ENCODE measurements at regions not wholly inside any gene's neighbourhood (a gene's known extent, or its start where the extent isn't known, plus 50 kb on each side); places are given as distances from the start of the nearest gene placed in this dataset.

DNA sequence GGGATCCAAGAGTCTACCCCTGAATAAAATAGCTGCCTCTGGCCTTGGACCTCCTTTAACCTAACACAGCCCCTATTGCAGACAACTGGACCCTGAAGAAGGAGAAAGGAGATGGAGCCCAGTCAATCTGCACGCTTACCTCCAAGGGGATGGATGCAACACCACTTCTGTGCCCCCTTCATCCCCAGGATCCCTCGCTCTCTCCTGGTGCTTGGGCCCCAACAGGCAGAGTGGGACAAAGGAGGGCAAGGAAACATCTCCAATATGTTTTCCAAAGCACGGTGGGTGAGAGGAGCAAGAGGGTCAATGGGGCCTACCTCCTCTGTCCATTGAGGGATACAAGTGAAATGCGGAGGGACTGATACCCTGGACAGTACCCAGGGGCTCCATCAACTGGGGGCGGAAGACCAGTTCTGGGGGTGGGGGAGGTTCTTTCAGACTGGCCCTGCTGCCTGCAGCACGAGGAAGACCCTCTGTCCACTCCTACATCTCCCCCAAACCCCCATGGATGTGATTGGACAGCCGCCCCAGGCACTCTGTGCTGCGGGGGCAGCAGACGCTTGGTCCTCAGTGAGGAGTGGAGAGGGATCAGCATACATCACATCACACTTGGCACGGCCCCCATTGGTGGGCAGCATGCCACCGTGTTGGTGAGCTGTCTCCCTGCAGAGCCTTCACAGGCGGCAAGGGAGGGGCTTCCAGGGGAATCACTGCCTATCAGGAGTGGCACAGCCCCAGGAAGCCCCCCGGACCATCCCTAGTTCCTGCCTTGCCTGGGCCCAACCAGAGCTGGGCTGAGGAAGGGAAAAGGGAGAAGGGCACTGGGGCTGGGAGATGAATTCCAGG is 70.6 kb downstream of the MRPL14 start:
- H3K27me3 ChIP-seq: no peaks in the 10 kb centered on the region
- H3K9me3 ChIP-seq: no peaks in the 10 kb centered on the region
- H3K27ac ChIP-seq: peak overlapping the region in 1 of 4 donors; percentile 81
- peaks cover 24 to 47% of the 10 kb centered on the region in 2 donors for H3K4me1 ChIP-seq
- intact Hi-C loops (cut with DNase I; ENCODE audit: low total_unique reads) (no loop called here), in situ Hi-C loops (cut with MboI; ENCODE audit: low sequenced_read_pairs in 4 of 4) (no loop called here)
- no peak overlapping the region for H3K4me3 ChIP-seq
- no peaks in the 10 kb centered on the region for H3K36me3 ChIP-seq
- TF ChIP-seq POLR2A (IDR thresholded peaks at IDR 0.05): no peak
- TF ChIP-seq, protein P1, sequence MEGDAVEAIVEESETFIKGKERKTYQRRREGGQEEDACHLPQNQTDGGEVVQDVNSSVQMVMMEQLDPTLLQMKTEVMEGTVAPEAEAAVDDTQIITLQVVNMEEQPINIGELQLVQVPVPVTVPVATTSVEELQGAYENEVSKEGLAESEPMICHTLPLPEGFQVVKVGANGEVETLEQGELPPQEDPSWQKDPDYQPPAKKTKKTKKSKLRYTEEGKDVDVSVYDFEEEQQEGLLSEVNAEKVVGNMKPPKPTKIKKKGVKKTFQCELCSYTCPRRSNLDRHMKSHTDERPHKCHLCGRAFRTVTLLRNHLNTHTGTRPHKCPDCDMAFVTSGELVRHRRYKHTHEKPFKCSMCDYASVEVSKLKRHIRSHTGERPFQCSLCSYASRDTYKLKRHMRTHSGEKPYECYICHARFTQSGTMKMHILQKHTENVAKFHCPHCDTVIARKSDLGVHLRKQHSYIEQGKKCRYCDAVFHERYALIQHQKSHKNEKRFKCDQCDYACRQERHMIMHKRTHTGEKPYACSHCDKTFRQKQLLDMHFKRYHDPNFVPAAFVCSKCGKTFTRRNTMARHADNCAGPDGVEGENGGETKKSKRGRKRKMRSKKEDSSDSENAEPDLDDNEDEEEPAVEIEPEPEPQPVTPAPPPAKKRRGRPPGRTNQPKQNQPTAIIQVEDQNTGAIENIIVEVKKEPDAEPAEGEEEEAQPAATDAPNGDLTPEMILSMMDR (IDR thresholded peaks at IDR 0.05 in 4 of 5, conservative IDR thresholded peaks at IDR 0.05 in 1 of 5): no peak
- no peak for ATAC-seq
- no peak for DNase-seq

DNA sequence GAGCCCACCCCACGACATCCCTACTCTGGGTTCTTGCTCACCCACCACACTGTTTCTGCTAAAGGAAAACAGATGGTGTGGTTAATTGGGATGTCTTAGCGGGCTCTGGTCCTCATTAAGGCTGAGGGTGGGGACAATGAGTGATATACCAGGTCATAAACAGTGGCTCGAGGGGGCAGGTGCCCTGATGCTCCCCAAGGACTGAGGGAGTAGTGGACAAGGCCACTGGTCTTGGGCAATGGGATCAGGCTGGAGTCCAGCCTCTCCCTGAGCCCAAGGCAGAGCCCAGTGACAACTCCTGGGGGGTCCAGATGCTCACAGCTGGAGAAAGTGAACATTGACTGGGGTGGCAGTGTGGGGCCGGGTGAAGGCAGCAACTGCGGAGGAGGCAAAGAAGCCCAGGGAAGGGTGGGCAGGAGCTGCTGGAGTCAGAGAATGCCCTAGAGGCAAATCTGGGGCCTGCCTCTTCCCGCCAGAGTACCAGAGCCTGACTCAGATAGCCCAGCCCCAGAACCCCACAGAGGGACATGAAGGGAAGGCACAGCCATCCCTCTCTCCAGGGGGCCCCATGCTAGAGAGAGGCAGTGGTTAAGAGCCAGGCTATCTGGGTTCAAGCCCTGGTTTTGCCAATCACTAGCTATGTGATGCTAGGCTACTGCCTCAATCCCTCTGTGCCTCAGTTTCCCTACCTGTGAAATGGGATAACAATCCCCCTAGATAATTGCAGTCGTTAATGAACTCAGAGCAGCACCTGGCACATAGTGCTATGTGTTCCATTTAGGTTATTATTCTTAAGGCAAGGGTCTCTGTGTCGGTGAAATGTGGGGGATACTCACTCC is 72.3 kb downstream of the MRPL14 start:
- in situ Hi-C loops (cut with MboI; ENCODE audit: low sequenced_read_pairs in 4 of 4): no loop called here
- ATAC-seq (no peak), DNase-seq (no peak)
- Histone ChIP-seq H3K36me3 (no peaks in the 10 kb centered on the region), H3K4me1 (peaks cover 14 to 50% of the 10 kb centered on the region in 2 donors), H3K4me3 (no peak overlapping the region), H3K27ac (peak overlapping the region in 1 of 4 donors; percentile 9), H3K27me3 (no peaks in the 10 kb centered on the region), H3K9me3 (no peaks in the 10 kb centered on the region)
- intact Hi-C loops (cut with DNase I; ENCODE audit: low total_unique reads): loop anchor here (5.0 kb wide), 1 partner anchor 48 kb away; no protein-coding TSS in a partner anchor
- TF ChIP-seq, protein P1 (IDR thresholded peaks at IDR 0.05 in 4 of 5, conservative IDR thresholded peaks at IDR 0.05 in 1 of 5): no peak
- no peak for TF ChIP-seq POLR2A (IDR thresholded peaks at IDR 0.05)

DNA sequence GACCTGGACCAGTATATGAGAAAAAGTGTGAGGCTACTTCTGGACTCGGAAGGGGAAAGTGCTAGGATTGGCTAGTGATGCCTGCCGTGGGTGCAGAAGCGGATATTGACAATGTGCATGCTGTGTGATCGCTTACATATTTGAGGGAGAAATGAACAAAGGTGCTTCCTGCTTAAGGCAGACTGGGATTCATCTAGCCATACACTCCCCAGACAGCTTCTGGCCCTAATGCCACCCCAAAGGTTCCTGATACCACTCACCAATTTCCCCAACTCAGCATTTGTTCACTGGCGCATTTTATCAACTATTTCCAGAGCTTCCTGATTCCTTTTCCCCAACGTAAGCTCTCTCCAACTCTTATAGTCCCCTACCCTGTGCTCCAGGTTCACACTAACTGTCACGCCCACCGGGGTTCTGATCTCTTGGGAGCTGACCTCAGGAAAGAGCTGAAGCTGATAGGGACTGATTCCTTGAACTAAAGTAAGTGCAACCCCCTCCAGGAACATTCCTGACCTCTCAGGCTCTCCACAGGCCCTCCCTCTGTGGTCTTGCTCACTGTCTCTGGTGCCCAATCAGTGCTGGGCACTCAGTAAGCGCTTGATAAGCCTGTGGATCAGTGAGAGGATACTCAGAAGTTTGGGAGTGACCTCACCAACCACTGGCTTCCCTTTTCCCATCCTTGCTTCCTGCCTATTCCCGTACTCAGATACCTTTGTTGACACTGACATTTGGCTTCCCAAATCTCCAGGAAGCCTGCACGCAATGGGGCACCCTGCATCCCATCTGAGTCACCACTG is 73.3 kb downstream of the MRPL14 start:
- peak overlapping the region; percentile 77 to 88 (median 84) for H3K27ac ChIP-seq
- H3K4me3 ChIP-seq: no peak overlapping the region
- H3K36me3 ChIP-seq: no peaks in the 10 kb centered on the region
- H3K4me1 ChIP-seq: peaks cover 13 to 40% of the 10 kb centered on the region in 2 donors
- ATAC-seq (no peak), DNase-seq (no peak)
- in situ Hi-C loops (cut with MboI; ENCODE audit: low sequenced_read_pairs in 4 of 4): no loop called here
- TF ChIP-seq POLR2A (IDR thresholded peaks at IDR 0.05): no peak
- TF ChIP-seq, protein P1 (IDR thresholded peaks at IDR 0.05 in 4 of 5, conservative IDR thresholded peaks at IDR 0.05 in 1 of 5): no peak
- H3K9me3 ChIP-seq: no peaks in the 10 kb centered on the region
- intact Hi-C loops (cut with DNase I; ENCODE audit: low total_unique reads): loop anchor here (5.0 kb wide), 1 partner anchor 47 kb away; no protein-coding TSS in a partner anchor
- H3K27me3 ChIP-seq: no peaks in the 10 kb centered on the region

DNA sequence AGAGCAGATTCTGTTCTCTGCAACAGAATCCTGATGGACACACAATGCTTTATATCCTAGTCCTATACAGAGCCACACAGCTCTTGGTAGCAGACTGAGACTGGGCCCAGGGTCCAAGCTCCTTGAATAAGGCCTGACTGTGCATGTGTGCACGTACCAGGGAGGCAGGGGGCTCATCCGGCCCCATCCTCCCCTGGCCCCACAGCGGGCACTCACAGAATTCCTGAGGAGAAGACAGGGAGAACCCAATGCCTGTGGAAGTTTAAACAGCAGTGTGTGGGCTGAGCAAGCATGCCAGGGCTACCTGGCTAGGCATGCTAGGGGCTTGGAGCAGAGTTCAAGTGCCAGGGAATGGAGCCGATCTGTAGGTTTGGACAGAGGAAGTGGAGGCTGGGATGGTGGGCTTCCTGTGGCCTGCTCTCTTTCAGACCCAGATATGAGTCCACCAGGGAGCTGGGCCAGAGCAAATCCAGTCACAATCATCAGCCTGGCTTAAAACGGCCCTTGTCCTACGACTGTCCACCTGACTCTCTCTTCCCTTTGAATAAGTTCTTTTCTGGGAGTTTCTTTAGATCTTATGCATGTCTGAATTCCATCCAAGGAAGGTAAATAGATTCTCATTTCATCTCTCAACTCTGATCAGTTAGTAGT is 74.0 kb downstream of the MRPL14 start:
- peak overlapping the region; percentile 77 to 88 (median 84) for H3K27ac ChIP-seq
- no peak for DNase-seq

More for the DNA sequence above, 74.0 kb downstream of the MRPL14 start:
- ATAC-seq: no peak
- Histone ChIP-seq H3K36me3 (no peaks in the 10 kb centered on the region), H3K4me3 (no peak overlapping the region), H3K27me3 (no peaks in the 10 kb centered on the region), H3K4me1 (peaks cover 8 to 35% of the 10 kb centered on the region in 2 donors), H3K9me3 (no peaks in the 10 kb centered on the region)
- in situ Hi-C loops (cut with MboI; ENCODE audit: low sequenced_read_pairs in 4 of 4) (no loop called here), intact Hi-C loops (cut with DNase I; ENCODE audit: low total_unique reads) (loop anchor here (5.0 kb wide), 1 partner anchor 46 kb away; no protein-coding TSS in a partner anchor)
- peak in 1 of 2 donors; percentile 1 for TF ChIP-seq POLR2A (IDR thresholded peaks at IDR 0.05)
- TF ChIP-seq, protein P1 (IDR thresholded peaks at IDR 0.05 in 4 of 5, conservative IDR thresholded peaks at IDR 0.05 in 1 of 5): no peak
